Head of caudate nucleus (tissue), 42 donors: ENCODE measurements at regions not wholly inside any gene's neighbourhood (a gene's known extent, or its start where the extent isn't known, plus 50 kb on each side); places are given as distances from the start of the nearest gene placed in this dataset.
"Not testable (repeated sequence)": the region's sequence is repeated elsewhere in the genome, so short reads cannot be mapped to it uniquely, and the experiment has no call there.

Source experiments
- DNase-seq, 42 donors: peaks; one replicate each; pipeline versions ENCODE4 v3.0.0 to v3.0.0-alpha.2; 2020 to 2021; ENCODE audit warnings: mixed read lengths in 7 of 42
- intact Hi-C: fragments of 100-400 bp; cut with DNase I; formaldehyde crosslinking; loops from one replicate; pipeline ENCODE4 v1.15.0; 2022

- intact Hi-C loops = no loop called here
- no peak for DNase-seq
Measured at GRCh38 chr20:53786445-53787267, 193.0 kb upstream of the ZNF217 start.

DNA sequence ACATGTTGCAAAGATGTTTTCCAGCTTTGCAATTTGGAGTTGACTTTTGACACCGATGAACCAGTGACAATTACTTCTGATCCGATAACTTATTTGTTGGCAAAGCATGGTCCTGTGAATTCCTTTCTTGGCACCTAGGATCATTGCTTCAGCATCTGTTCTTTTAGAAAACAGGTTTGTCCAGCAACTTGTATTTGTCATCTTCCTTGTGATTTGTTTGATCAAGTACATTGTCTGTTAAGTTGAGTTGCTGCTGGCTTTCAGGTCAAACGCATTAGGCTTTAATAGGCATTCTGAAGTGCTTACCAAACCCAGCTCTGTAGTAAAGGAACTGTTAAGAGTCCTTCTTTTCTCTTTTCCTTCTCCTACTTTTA, 192.4 kb upstream of the ZNF217 start:
- intact Hi-C loops = no loop called here
- DNase-seq = no peak

DNA sequence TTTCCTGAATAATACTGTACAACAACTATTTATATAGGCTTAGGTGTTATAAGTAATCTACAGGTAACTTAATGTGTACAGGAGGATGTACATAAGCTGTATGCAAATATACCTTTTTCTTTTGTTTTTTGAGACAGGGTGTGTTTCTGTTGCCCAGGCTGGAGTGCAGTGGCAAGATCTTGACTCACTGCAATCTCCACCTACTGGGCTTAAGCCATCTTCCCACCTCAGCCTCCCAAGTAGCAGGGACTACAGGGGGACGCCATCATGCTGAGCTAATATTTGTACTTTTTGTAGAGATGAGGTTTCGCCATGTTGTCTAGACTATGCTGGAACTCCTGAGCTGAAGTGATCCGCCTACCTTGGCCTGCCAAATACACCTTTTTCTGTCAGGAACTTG, 191.7 kb upstream of the ZNF217 start:
- no peak for DNase-seq
- intact Hi-C loops = no loop called here

GRCh38 chr20:53783768-53784167, 190.1 kb upstream of the ZNF217 start:
- no peak for DNase-seq
- intact Hi-C loops = no loop called here

- intact Hi-C loops = no loop called here
- DNase-seq = no peak
Measured at GRCh38 chr20:53782612-53783246, 189.1 kb upstream of the ZNF217 start.

- intact Hi-C loops = no loop called here
- no peak for DNase-seq
Measured at GRCh38 chr20:53779822-53780221, 186.2 kb upstream of the ZNF217 start.

GRCh38 chr20:53778736-53779135, 185.1 kb upstream of the ZNF217 start:
- no peak for DNase-seq
- intact Hi-C loops = no loop called here

GRCh38 chr20:53778041-53778516, 184.4 kb upstream of the ZNF217 start:
- intact Hi-C loops = no loop called here
- no peak for DNase-seq

- intact Hi-C loops = not testable (repeated sequence)
Measured at GRCh38 chr20:53777402-53777801, 183.8 kb upstream of the ZNF217 start.

DNA sequence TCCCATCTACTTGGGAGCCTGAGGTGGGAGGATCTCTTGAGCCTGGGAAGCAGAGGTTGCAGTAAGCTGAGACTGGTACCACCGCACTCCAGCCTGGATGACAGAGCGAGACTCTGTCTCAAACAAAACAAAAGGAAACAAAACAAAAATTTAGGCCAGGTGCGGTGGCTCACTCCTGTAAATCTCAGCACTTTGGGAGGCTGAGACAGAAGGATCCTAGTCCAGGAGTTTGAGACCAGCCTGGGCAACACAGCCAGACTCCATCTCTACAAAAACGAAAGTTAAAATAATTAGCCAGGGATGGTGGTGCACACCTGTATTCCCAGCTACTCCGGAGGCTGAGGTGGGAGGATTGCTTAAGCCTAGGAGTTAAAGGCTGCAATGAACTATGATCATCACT, 183.2 kb upstream of the ZNF217 start:
- DNase-seq = no peak
- intact Hi-C loops = no loop called here

More at GRCh38 chr20:53777402-53777801, 183.8 kb upstream of the ZNF217 start:
- DNase-seq = not testable (repeated sequence)

DNA sequence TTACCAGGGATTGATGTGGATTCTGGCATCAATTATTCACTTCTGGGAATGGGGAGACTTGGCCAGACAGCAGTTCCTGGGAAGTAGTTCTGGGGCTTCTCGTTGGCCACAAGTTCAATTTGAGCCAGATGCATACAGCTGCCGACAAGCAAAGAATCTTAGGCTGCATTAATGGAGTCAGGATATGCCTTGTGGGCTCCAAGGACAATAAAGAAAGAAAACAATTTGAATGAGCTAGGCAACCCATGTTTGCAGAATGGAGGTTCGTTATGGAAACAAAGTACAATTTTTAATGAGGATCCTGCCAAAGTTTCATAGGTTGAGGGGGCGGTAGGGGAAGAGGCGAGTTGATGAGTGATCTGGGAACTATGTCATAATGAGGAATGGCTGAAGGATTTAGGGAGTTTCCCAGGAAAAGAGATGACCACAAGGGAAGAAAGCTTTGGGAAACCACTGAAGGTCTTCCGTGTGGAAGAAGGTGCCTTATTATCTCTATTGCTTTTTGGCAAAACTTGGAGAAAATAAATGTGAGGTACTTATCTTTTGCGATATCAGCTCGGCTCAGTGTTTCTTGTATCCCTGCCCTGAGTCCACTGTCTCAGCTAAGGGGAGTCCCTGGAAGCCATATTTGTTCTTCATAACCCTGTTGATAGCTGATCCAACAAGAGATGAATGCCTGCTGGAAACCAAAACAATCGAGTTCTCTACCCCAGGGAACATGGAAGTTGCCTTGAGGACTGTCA, 181.0 kb upstream of the ZNF217 start:
- intact Hi-C loops = no loop called here
- no peak for DNase-seq

GRCh38 chr20:53773792-53774401, 180.3 kb upstream of the ZNF217 start:
- intact Hi-C loops = no loop called here
- peak in 3 of 42 donors; percentile 13 to 41 (median 21) for DNase-seq

DNA sequence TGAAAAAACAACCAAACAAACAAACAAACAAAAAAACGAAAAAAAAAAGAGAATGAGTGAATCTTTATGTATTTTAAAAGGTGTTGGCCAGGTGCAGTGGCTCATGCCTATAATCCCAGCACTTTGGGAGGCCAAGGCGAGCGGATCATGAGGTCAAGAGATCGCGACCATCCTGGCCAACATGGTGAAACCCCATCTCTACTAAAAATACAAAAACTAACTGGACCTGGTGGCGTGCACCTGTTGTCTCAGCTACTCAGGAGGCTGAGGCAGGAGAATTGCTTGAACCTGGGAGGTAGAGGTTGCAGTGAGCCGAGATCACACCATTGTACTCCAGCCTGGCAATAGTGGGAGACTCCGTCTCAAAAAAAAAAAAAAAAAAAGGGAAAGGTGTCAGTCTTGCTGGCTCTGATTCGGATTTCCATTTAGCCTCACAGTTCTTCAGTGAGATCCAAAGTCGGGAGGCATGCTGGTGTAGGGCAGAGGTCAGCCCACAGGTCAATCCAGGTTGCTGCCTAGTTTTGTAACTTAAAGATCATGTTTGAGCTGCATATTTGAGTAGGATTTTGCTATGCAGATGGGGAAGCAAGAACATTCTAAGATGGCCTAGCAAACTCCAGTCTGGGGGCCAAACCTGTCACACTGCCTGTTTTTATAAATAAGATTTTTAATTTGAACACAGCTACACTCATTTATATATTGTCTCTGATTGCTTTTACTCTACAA, 179.6 kb upstream of the ZNF217 start:
- DNase-seq, intact Hi-C loops: not testable (repeated sequence)

DNA sequence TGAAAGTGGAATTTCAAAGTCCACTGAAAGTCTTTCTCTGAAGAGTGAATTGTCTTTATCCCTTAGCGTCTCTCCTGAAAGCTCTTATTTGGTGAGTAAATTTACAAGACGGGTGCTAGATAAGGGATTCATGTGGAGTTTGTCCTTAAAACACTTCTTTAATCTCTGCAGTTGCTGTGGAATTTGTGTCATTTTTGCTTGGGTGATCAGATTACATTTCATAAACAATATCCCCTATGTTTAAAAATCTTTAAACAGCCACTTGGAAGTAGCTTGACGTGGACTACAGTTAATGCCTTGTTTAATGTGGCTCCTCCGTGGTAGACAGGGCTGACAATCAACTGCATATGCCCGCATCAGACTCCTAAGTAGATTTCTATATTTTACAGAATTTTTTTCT, 175.4 kb upstream of the ZNF217 start:
- no peak for DNase-seq
- intact Hi-C loops = no loop called here

DNA sequence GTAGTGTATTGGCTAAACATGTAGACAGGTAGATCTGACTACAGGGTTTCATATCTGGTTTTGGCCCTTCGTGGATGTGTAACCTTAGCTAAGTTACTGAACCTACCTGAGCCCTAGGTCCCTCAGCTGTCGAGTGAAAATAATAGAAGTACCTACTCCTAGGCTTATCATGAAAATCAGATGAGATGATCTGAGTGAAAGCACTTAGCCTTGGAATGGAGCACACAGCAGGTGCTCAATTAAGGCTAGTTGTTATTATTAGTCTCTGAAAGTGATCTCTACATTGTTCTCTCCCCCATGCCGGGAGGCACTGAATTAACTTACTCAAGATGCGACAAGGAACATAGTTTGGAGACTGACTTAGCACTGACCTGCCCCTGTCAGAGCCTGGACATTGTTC, 174.7 kb upstream of the ZNF217 start:
- intact Hi-C loops = no loop called here
- no peak for DNase-seq

- intact Hi-C loops = no loop called here
- no peak for DNase-seq
Measured at GRCh38 chr20:53767206-53767930, 173.7 kb upstream of the ZNF217 start.

DNA sequence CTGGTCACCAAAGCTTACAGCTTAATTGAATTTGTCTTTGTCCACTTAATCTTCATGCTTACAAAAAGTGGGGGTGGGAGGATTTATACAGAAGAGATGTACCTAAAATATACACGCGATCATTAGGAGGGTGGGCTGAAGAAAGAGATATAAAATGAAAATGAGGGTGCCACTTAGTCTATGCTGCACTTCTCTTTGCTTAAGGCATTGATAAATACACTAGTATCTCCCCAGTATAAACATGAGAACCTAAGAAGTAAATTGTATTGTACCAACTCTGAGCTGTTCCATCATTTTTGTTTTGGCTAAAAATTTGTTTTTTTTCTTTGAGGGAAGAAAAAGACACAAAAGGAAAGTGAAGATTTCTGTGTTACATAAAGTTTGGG, 170.8 kb upstream of the ZNF217 start:
- intact Hi-C loops = no loop called here
- DNase-seq = no peak

DNA sequence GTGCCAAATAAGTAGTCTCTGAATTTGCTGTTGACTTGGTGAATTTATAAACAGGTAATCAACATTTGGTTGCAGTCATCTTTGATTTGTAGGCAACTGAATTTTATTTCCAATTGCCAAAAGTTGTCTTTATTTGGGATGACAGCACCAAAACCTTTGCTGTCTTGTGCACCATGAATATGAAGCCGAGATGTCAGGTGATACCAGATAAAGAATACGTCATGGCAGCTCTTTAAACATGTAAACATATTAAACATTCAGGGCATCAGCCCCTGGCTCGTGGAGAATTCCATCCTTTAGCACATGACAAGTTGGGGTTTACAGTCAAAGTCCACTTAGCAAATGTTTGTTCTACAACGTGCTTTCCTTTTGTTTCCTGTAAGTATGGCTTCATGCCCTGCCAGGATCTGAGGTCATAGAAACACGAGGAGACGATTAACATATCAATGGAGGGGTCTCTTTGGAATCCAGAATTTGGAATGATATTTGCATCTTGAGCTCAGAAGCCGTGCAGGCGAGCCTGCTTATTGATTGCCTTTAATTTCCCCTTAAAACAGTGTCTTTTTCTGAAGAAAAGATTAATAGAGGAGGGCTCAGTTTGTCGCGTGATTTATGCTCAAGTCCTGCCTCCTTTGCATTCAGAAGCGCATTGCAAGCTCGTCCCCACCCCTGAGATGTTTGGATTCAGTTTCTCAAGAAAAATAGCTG, 170.2 kb upstream of the ZNF217 start:
- peak in 1 of 42 donors; percentile 8 for DNase-seq
- intact Hi-C loops = no loop called here
